GM12873 (cell line): ENCODE measurements at regions not wholly inside any gene's neighbourhood (a gene's known extent, or its start where the extent isn't known, plus 50 kb on each side); places are given as distances from the start of the nearest gene placed in this dataset.
A peak's percentile ranks its signal among the peaks of the same experiment; 100 is the strongest.

Source experiments
- TF ChIP-seq, protein P1 (sequence below): IDR thresholded peaks from 2 replicates; pipeline ENCODE4 v1.5.1; 2012; ENCODE audit warnings: low read depth, mild to moderate bottlenecking, moderate library complexity, low read length, control low read depth; ENCODE audit not compliant: insufficient read depth; ENCODE audit errors: missing control alignments

DNA sequence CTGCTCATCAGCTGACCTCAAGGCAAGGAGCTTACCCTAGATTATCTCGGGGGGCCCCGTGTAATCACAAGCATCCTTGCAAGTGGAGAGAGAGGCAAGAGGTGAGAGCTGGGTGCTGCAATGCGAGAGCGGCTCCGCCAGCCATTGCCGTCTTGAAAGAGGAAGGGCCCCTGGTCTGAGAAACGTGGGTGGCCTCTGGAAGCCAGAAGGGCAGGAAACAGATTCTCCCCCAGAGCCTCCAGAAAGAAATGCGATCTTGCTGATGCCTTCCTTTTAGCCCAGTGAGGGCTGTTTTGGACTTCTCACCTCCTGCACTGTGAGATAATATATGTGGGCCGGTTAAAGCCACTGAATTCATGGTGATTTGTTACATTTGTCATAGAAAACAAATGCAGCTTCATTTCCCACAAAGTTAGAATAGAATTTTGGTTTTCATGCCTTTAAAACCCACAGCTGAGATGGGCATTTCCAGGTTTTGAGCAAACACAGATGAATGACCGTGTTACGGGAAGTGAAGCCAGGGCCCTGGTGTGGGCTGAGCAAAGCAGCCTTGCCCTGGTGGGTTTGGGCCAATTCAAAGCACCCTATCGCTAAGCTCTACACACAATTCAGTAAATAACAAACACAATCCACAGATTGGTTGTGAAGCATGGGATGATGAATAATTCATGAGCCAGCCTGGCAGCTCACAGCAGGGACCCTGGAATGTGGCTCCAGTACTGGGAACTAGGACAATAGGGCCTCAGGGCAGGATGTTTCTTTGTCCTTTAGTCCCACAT is 319.9 kb upstream of the HS6ST1 start:
- TF ChIP-seq, protein P1, sequence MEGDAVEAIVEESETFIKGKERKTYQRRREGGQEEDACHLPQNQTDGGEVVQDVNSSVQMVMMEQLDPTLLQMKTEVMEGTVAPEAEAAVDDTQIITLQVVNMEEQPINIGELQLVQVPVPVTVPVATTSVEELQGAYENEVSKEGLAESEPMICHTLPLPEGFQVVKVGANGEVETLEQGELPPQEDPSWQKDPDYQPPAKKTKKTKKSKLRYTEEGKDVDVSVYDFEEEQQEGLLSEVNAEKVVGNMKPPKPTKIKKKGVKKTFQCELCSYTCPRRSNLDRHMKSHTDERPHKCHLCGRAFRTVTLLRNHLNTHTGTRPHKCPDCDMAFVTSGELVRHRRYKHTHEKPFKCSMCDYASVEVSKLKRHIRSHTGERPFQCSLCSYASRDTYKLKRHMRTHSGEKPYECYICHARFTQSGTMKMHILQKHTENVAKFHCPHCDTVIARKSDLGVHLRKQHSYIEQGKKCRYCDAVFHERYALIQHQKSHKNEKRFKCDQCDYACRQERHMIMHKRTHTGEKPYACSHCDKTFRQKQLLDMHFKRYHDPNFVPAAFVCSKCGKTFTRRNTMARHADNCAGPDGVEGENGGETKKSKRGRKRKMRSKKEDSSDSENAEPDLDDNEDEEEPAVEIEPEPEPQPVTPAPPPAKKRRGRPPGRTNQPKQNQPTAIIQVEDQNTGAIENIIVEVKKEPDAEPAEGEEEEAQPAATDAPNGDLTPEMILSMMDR = no peak

DNA sequence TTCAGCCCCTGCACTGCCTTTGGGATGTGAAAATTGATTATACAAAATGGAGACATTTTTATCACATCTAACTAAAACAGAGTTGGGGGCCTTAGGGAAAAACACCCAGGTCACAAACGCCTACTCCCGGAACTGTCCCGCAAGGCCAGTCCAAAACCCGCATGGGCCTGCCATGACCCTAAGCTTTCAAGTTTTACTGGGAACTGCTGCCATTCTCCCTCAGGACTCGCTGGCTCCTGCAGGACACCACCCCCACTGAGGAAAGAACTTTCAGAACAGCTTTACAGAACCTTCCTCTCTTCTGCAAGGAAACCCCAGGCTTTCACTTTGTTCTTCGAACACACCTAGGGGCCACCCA is 320.4 kb upstream of the HS6ST1 start:
- TF ChIP-seq, protein P1 = no peak

DNA sequence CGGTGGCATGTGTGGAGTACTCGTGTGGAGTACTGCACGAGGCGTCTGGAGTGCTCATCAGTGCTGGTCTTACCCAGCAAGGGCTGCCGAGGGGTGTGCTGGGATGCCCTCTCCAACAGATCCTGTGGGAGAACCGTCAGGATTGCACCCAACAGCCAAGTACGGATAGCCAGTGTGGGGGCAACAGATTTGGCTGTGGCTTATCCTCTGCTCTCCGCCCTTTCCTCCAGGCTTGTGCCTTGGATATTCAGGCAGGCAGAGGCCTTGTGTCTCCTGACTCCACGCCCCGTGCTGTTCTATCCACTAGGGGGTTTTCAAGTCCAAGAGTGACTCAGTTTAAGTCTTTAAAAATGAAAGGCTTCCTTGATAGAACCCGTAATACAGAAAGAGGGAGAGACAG is 321.0 kb upstream of the HS6ST1 start:
- TF ChIP-seq, protein P1 = peak; percentile 24

DNA sequence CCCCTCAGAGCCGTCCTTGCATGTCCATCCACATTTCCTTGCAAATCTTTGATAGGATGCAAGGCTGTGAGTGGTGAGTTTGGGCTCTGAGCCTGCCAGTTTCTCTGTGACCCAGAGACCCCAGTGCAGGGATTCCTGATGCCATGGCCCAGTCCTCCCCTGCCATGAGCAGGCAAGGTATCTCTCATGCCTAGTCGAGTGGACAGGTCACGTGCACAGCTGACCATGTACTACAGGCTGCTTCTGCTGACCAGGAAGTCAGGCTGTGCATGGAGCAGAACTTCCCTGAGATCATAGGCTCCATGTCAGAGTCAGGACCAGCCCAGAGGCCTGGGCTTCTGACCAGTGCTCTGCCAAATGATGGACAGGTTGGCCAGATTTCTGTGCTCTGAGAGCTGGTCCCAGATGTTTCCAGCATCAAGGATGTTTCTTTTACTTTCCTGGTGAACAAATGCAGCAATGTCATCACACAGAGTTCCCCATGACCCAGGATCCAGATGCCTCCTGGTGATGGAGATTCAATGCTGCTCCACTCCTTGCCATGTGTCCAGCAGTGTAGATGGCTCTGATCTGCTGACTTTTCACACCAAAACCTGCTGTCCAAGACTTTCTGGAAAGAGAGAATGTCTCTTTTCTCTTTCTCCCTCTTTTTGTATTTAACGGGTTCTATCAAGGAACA is 321.6 kb upstream of the HS6ST1 start:
- TF ChIP-seq, protein P1 = no peak

DNA sequence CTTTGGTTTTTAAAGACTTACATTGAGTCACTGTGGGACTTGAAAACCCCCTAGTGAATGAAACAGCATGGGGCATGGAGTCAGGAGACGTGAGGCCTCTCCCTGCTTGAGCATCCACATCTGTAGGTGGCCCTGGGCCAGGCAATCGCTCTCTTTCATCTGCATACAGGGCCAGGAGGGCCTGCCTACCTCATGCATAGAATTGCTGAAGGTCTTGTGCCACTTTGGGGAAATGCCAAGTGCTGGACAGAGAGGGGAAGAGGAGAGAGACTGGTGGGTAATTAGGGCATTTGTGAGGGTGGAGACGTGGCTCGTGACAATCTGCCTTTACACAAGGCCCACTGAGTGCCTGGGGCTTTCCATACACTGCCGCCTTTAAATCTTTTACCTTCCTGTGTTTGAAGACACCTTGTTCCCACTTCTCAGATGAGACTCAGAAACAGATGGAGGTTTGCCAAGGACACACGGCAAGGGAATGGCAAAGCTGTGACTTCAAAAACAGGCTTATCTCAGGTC is 322.2 kb upstream of the HS6ST1 start:
- TF ChIP-seq, protein P1 = no peak

DNA sequence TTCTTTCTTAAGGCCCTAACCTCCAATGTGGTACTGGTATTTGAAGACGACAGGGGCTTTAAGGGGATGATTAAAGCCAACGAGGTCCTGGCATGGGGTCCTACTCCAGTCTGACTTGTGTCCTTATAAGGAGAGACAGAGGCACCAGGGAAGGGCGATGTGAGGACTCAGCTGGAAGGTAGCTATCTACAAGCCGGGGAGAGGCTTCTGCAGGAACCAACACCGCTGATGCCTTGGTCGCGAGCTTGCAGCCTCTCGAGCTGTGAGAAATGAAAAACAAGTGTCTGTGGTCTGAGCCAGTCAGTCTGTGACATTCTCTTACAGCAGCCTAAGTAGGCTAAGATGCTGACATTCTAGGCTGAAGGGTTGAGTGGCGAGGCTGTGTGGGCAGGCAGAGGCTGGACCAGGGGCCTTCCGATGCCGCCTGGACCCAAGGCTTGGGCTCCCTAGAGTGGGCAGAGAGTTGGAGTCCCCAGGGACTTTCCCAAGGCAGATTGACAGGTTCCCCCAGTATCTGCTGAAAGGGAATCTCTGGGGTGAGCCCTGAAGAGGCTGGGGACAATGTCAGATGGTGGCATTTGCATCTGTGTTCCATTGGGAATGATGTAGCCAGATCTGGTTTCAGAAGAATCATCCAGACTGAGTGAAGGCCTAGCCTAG is 322.9 kb upstream of the HS6ST1 start:
- TF ChIP-seq, protein P1 = no peak

DNA sequence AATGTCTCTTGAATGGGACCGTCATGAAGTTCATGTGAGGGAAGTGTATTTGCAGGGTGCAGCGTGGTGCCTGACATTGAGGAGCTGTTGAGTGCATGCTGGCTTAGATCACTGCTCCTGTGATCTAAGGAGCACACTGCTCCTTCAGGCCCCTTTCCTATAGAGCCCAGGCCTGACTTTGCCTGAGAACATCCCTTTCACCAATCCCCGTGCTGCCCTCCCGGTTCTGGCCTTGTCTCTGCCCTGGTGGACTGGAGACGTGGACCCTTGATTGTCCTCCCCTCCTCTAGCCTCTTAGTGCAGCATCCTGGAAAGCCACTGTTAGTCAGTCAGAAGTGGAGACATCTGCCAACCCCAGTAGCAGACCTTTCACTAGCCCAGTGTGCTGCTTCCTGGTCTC is 323.6 kb upstream of the HS6ST1 start:
- TF ChIP-seq, protein P1 = no peak
